NCI-H1105 treated with DMSO at 0.1 percent for 48 hours (cell line): ENCODE measurements at regions not wholly inside any gene's neighbourhood (a gene's known extent, or its start where the extent isn't known, plus 50 kb on each side); places are given as distances from the start of the nearest gene placed in this dataset.

Experiments used
- DNase-seq: peaks from one replicate; lab custom pipeline; 2025; lab: John Stamatoyannopoulos, UW

- DNase-seq: no peak
These were observed 229.8 kb downstream of the HAO1 start for GRCh38 chr20:7710440-7710839.

GRCh38 chr20:7712661-7713060 lies 227.6 kb downstream of the HAO1 start:
- no peak for DNase-seq

- no peak for DNase-seq
These were observed 225.7 kb downstream of the HAO1 start for GRCh38 chr20:7714549-7714948.

- DNase-seq: no peak
These were observed 223.8 kb downstream of the HAO1 start for GRCh38 chr20:7716286-7716972.

DNA sequence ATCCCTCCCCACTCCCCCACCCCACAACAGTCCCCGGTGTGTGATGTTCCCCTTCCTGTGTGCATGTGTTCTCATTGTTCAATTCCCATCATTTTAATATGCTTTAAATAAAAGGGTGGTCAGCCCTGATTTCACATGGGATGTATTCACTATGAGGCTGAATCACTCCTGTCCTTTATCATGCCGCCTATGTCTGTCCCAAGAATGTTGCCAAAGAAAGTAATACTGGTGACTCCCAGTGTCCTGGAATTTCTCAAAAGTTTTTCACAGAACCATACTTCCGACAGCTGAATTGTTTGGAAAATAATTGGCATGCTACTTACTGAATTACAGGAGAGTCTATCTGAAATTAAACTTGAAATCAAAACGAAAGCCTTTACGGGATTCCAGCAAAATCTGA lies 217.7 kb downstream of the HAO1 start:
- DNase-seq: no peak

DNA sequence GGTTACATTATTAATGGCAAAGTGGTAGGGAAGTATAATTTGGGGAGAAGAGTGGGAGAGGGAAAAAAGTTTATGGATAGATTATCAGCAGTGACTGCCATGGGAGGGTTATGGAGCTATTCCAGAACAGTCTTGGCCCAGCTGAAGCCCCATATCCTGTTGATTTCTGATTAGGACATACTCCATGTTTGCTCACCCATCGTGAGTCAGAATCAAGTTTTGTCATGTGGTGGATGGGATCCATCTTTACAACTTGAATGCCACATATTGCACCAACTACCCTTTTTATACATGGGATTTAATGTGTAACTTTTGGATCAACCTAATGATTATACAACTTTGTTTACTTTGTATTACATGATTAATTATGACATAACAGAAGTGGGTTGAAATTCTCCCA lies 217.0 kb downstream of the HAO1 start:
- DNase-seq: no peak

GRCh38 chr20:7728338-7728737 lies 211.9 kb downstream of the HAO1 start:
- no peak for DNase-seq

DNA sequence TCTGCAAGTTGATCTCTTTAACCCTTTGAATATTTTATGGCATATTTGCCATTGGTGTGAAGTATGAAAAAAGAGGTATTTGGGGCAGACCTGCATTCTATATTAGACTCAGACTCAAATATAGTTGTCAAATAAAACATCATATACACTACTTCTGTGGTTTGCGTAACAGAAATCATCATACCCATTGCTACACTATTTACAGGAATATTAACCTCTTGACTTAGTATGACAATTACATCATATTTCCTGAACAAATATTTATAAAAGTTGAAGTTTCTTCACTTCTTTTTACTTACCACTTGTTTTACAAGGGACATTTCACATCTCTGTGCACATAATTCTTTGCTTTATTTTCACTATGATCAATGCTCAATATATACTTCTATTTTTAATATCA lies 206.0 kb downstream of the HAO1 start:
- no peak for DNase-seq

DNA sequence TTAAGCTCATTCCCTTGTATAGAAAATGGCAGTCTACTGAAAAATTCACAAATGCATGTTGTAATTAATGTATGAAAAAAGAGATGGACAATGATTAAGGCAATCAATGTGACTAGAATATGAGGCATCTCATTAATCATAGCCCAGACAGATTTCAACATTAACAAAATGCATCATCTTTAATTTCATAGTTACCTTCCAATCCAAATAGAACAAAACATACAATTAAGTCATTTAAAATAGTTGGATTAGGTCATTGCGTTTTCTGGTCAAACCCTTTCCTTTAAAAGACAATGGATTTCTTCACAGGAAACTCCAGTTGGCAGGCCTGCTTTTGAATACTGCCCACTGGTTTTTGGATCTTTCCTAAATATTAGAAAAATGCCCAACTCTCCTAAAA lies 203.9 kb downstream of the HAO1 start:
- no peak for DNase-seq

DNA sequence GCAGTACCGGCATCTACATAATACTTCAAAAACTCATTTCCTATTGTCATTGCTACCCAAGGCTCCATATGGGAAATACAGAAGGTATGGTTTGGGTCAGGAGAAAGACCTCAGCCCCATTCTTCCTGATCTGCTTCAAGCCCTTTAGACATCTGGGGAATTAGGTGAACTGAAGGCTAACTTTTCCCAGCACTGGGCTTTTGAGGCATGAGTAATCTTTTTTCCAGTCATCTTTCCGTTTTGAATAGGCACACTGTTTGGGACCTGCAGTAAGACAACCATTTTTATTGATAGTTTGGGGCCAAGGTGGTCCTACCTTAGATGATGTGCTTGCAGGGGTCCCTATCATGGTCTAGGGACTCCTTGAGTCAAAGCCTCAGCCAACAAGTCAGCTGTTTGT lies 198.4 kb downstream of the HAO1 start:
- DNase-seq: no peak

DNA sequence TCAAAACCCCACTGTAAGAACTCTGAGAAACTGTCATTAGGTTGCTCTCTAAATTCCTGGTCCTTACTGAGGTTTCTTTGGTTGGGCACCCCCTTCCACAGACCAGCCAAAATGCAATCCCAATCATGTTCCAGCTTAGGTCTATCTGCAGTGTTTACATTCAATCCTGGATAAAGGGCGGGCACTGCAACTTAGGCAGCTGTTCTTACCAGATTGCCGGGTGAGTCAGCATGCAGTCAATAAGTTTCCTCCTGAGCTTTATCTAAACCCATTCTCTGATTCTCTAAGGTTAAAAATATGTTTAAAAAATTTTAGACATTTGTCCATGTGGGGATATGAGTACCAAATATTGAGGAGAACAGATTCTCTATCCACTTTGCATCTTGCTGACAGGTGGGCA lies 197.8 kb downstream of the HAO1 start:
- DNase-seq: no peak

DNA sequence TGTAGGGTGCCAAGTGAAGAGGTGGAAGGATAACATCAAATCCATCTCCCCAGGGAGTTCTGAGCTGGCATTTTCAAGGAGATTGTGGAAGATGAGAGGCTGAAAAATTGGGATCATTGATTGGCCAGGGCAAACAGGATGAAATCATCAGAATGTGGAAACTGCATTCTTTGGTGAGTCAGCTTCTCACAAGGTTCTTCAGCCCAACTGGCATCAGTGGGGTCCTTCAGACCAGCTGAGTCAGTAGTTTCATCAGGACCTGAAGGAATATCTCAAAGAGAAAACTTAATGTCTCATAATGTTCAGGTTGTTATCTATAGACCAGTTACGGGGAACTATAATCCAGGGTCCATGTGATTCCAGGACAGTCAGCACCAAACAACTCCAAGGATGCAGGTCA lies 195.8 kb downstream of the HAO1 start:
- DNase-seq: no peak

GRCh38 chr20:7748624-7749023 lies 191.6 kb downstream of the HAO1 start:
- no peak for DNase-seq

- no peak for DNase-seq
These were observed 186.2 kb downstream of the HAO1 start for GRCh38 chr20:7754102-7754501.

DNA sequence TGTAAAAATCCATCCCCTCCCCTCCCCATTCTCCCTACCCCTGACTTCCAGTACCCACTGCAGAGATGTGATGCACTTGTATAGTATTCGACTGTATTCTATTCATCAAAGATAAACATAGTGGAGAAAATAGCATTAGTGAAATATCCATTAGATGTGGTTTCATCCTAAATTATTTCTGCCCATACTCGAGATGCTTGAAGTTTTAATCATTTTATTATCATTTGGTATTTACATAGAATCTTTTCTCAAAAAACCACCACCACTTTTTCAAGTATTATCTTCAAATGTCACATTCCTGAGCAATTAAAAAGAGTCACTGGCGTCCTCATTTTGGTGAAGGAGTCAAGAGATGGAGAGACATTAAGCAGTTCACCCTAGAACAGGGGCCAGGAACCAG lies 181.9 kb downstream of the HAO1 start:
- no peak for DNase-seq

GRCh38 chr20:7760247-7761031 lies 179.8 kb downstream of the HAO1 start:
- DNase-seq: no peak

DNA sequence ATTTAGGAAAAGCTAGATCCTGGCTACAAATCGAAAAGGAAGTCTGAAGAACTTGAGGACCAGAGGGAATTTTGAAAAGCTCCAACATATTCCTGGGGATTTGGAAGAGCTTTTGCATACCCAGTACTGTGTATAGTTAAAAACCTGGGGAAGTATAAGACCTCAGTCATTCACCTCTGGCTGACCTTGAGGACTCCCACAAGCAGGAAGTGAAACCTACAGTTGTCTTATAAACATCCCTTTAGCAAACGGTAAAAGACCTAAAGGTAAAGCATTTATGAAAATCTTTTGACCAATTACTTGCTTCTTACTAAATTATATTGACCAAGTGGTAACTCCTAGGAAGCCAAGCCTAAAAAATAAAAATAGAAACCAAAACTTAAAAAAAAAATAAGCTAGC lies 175.0 kb downstream of the HAO1 start:
- DNase-seq: no peak

DNA sequence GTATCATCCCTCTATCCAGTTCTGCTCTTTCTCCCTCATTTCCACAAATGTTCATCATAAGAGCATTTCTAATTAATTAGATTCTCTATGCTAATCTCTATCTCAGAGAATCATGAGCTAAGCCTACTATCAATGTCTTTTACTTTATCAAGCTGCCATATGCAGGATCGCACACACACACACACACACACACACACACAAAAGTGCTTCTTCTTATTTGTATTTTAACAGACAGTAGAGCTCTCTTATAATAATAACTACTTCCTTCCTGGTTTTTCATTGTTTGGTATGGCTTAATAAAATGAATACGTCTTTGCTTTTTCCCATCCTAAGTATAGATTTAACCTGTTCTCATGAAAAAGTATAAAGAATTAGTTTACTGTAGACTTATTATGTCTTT lies 170.2 kb downstream of the HAO1 start:
- DNase-seq: peak; percentile 74

DNA sequence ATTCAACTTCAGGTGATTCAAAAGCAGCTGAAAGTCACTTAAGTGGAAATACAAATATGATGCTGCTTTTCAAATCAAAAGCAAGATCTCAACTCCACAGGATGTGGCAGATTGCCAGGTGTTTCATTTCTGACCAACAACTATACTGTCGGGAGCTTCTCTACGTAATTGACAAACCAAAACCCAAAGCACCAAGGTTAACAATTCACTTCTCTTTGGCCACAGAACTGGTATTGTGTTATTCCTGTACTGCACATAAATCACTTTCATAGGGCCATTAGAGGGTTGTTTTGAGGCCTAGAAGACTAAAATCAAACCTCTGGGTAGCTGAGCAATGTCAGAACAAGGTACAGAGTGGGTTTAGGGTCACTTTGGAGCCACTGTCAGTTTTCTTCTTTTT lies 169.7 kb downstream of the HAO1 start:
- DNase-seq: peak; percentile 98

DNA sequence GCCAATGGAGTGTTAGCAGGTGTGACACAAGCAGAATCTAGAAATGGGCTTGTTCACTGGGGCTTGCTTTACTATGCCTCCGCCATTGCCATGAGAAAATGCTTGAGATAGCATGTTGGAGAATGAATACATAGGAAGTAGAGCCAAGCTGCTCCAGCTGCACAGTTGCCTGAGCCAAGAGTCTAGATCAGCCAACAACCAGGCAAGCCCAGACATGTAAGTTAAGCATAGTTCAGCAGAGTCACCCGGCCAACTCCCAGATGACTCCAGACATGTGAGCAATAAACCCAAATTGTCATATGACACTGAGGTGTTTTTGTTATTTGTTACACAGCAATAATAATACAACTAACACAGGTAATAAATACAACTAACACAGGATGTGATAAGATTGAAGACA lies 167.9 kb downstream of the HAO1 start:
- DNase-seq: peak; percentile 83

DNA sequence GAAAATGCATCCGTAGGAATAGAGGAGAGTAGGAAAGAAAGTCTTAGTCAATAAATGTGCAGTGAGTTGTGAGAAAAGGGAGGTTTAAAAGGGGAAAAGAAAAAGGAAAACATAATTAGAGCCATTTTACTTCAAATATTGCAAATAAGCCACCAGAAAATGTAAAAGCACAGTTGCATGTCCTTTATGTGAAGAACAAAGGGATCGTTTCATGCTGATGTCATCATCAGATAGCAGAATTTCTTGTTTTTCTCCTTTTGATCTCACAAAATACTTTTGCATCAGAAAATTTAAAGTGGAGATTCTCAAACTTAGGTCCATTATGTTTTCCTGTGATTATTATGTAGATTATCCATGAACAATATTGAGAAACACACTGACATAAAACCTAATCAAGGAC lies 166.7 kb downstream of the HAO1 start:
- DNase-seq: no peak

- DNase-seq: no peak
These were observed 165.2 kb downstream of the HAO1 start for GRCh38 chr20:7775072-7775471.

- no peak for DNase-seq
These were observed 164.1 kb downstream of the HAO1 start for GRCh38 chr20:7776148-7776547.

DNA sequence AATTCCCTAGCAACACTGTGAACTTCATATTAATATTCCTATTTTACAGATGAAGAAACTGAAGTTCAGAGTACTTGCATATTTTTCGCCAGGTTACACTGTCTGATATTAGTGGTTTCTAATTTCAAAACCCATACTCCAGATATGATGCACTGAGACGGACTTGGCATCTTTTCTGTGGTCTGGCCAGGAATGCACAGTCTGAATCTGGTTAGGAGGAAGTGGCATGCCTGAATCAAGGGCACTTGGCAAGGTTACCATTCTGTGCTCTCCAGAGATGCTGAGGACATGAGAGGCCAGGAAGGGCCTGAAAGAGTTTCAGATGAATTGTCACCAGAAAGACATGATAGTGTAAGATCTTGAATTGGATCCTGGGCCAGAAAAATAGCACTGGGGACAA lies 150.1 kb downstream of the HAO1 start:
- DNase-seq: no peak
